CD4-positive, alpha-beta T cell treated with Interleukin-4 for 1 hour (primary cell): ENCODE measurements at regions not wholly inside any gene's neighbourhood (a gene's known extent, or its start where the extent isn't known, plus 50 kb on each side); places are given as distances from the start of the nearest gene placed in this dataset.

Source experiments
- DNase-seq, 2 donors: peaks; one replicate each; pipeline ENCODE4 v3.0.0-alpha.2; 2020 to 2022

GRCh38 chr1:57789936-57790335, 366.1 kb upstream of the DAB1 start:
- no peak for DNase-seq

GRCh38 chr1:57788313-57788712, 364.5 kb upstream of the DAB1 start:
- no peak for DNase-seq

DNA sequence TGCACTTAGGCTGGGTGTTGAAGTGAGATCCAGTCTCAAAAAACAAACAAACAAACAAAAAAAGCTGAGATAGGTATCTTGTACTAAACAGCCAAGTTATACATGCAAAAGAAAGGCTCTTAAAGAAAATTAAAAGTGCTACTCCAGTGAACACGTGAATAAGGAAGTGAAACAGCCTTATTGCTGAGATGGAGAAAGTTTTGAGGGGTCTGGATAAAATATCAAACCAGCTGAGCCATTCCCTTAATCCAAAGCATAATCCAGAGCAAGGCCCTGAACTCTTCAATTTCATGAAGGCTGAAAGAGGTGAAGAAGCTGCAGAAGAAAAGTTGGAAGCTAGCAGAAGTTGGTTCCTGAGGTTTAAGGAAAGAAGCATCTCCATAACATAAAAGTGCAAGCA, 360.5 kb upstream of the DAB1 start:
- no peak for DNase-seq

GRCh38 chr1:57782357-57782756, 358.5 kb upstream of the DAB1 start:
- no peak for DNase-seq

GRCh38 chr1:57772580-57773195, 348.8 kb upstream of the DAB1 start:
- no peak for DNase-seq

DNA sequence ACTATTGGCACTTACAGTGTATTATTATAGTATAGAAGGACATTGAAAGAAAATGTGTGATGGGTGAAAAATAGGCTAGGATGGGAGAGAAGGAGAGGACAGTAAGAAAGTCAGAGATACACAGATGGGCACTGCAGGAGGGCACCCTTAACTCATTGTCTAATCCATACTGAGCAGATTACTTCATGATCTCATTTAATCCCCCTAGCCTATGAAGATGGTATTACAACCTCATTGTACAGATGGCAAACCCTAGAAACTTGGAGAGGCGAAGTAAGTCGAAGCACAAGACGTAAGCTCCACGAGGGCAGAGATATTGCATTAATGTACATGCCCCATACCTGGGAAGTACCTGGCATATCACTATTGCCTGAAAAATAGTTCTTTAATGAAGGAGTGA, 346.9 kb upstream of the DAB1 start:
- no peak for DNase-seq

DNA sequence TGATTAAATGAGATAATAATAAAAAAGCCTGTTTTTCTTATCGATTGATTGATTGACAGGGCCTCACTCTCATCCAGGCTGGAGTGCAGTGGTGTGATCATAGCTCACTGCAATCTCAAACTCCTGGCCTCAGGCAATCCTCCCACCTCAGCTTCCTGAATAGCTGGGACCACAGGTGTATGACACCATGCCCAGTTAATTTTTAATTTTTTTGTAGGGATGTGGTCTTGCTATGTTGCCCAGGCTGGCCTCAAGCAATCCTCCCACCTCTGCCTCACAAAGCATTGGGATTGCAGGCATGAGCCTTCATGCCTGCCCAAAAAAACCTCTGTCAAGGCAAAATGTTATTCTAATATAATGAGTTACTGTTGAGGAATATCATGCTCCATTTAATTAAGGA, 346.4 kb upstream of the DAB1 start:
- no peak for DNase-seq

- no peak for DNase-seq
Observed at GRCh38 chr1:57761628-57762027, 337.8 kb upstream of the DAB1 start.

DNA sequence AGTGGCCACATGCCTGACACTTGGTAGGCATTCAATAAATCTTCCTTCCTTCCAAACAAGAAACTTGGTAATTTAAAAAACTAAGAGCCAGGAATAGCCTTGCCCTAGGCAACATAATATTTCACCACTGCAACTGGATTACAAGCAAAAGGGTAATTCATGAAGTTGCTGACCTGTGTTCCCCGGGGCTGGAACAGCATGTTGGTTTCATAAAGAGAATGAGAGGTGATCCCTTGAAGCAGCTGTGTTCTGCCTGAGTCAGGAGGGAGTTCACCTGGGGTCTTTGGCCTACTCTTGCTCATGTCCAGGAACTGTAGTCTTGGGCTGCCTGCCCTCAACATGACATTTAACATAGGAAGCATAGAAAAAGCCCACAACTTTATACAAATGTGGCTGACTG, 329.0 kb upstream of the DAB1 start:
- no peak for DNase-seq

DNA sequence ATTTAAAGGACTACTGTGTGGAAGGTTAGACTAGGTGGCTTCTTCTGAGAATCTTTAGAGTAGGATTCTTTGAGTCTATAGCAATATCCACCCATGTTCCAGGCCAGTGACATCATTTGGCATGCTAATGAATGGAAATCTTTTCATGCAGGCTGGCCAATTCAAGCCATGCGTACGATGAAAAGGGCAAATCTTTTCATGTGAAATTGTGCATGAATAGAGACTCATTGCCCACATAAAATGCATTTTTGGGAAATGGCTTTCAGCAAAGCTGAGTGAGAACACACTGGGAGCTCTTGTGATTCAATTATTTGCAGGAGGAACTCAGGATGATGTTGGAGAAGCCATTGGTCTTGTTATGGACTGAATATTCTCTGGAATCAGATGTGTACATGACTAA, 324.9 kb upstream of the DAB1 start:
- DNase-seq: no peak

DNA sequence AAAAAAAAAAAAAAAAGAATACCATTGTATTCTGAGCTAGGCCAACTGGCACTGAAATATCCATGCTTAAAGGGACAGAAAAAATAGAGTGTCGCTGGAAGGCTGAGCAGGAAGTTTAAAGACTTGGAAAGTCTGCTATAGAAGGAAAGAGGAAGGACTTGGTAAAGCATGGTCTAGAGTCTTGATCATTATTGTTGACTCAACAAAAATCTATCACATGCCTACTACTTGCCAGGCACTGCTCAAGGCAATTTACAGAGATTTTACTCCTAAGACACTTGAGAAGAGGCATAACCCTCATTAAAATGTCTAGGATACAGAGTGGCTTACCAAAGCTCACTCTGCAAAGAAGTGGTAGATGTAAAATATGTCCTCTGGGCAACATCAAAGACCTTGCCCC, 324.0 kb upstream of the DAB1 start:
- DNase-seq: no peak

GRCh38 chr1:57741521-57741920, 317.7 kb upstream of the DAB1 start:
- DNase-seq: no peak

GRCh38 chr1:57736940-57737339, 313.1 kb upstream of the DAB1 start:
- no peak for DNase-seq

- no peak for DNase-seq
Observed at GRCh38 chr1:57729181-57729580, 305.3 kb upstream of the DAB1 start.

GRCh38 chr1:57727121-57727520, 303.3 kb upstream of the DAB1 start:
- DNase-seq: no peak

GRCh38 chr1:57725318-57725717, 301.5 kb upstream of the DAB1 start:
- DNase-seq: no peak

DNA sequence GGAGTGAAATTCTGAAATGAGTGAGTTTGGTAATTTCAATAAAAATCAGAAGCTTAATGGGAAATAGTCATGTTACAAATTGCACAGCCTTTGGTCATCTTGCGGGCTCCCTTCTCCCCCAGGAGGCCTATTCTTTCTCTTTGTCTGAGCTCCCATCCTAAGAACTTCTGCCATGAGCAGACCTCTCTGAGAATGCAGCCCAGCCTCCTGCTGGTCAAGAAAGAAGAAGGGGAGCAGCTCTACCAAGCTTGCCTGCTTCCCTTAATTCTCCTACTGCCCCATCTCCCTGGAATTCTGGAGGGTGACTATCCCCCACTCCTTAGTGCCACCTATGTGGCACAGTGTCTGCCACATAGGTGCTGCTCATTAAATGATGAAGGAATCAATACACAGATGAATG, 300.7 kb upstream of the DAB1 start:
- no peak for DNase-seq

DNA sequence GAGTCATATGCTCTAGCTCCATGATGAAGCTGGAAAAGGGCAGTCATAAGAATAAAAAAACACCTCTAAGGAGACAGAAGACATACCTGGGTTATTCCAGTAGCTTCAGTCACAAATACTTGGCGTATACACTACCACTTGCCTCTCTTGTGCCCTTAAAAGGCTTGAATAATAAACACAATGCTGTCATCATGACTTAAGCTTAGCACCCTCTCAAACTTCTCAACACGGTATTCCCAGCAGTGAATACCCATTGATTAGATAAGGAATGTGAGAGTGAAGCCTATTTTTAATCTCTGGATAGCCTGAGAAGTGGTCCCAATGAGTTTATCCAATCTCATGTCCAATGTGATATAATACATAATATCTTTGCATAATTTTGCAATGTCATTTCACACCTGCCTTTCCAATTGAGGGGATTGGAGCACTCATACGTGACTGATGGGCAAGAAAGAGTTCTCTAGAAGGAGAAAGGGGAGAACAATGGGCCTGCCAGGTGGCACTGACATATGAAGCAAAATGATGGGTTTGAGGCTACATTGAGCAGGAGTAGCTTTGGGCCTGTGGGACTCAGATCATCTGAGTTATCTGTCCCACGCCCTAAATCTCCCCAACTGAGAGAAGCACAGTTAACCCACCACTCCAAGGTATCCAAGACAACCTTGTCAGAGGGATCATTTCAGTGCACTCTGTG, 298.6 kb upstream of the DAB1 start:
- no peak for DNase-seq

GRCh38 chr1:57721001-57721400, 297.1 kb upstream of the DAB1 start:
- DNase-seq: no peak

GRCh38 chr1:57719274-57719673, 295.4 kb upstream of the DAB1 start:
- DNase-seq: no peak

GRCh38 chr1:57713501-57713900, 289.6 kb upstream of the DAB1 start:
- no peak for DNase-seq

- DNase-seq: no peak
Observed at GRCh38 chr1:57712846-57713245, 289.0 kb upstream of the DAB1 start.

GRCh38 chr1:57711326-57711725, 287.5 kb upstream of the DAB1 start:
- DNase-seq: no peak

DNA sequence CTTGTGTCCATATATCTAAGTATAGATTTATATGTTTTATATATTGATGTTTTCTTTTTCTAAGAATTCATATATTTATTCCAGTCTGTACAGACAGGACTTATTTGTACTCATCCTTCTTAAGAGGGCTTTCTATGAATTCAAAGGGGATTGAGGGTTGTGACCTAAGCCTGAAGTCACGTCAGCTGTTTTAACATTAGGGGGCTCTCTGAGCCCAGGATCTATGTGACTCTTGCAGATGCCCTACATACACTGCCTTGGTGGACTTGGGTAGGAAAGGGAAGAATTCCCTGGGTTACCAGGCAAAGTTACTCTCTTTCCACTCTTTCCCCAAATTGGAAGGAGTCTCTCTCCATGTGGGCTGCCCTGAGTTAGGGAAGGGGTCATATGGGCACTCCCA, 283.8 kb upstream of the DAB1 start:
- no peak for DNase-seq

DNA sequence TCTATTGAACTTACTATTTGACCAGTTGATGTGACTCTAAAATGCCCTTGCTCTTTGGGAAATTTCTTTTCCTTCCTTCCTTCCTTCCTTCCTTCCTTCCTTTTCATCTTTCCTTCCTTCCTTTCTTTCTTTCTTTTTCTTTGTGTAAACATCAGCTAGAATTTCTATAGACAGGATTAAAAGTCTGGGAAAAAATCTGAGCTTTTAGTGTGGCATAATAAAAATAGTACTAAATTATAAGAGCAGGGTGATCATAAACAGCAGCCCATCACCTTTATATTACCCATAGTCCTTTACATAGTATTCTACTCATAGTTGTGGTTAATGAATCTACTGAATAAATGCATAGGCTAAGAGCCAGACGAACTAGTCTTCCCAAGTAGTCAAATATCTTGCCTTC, 281.0 kb upstream of the DAB1 start:
- DNase-seq: no peak
